Keratinocyte (primary cell): ENCODE measurements at regions not wholly inside any gene's neighbourhood (a gene's known extent, or its start where the extent isn't known, plus 50 kb on each side); places are given as distances from the start of the nearest gene placed in this dataset.

Source experiments
- CTCF ChIP-seq, 3 experiments: IDR thresholded peaks in 1 of 3; conservative IDR thresholded peaks in 1 of 3; optimal IDR thresholded peaks in 1 of 3; 2 replicates in 2 of 3; 3 replicates in 1 of 3; pipeline versions ENCODE3 to v1.5.1; 2011; ENCODE audit warnings: low read length in 3 of 3, mild to moderate bottlenecking in 3 of 3, moderate library complexity in 2 of 3, control low read depth in 1 of 3, inconsistent platforms in 1 of 3; ENCODE audit not compliant: insufficient read depth in 2 of 3; ENCODE audit errors: extremely low read depth in 1 of 3
- EZH2 ChIP-seq: IDR thresholded peaks from one replicate; pipeline ENCODE4 v1.6.1; 2012; ENCODE audit warnings: inconsistent platforms, mild to moderate bottlenecking, low read length, moderate library complexity

DNA sequence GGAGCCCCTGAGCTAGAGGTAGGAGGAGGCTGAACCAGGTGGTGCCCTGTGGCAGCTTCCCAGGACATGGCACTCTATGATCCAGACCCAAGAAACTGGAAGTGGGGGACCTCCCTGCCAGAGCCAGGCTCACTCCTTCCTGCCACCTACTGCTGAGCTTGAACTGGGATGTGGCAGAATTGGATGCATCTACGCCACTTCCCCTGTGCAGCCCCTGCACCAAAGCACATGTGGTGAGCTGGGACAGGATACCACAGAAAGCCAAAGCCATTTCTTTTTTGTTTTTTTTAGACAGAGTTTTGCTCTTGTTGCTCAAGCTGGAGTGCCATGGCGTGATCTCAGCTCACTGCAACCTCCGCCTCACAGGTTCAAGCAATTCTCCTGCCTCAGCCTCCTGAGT is 518.0 kb upstream of the PPP2R3A start:
- TF ChIP-seq CTCF (optimal IDR thresholded peaks at IDR 0.05 in 1 of 3, IDR thresholded peaks at IDR 0.05 in 1 of 3, conservative IDR thresholded peaks at IDR 0.05 in 1 of 3; ENCODE audit: extremely low read depth in 1 of 3, insufficient read depth in 2 of 3, low read length in 3 of 3) (no peak), EZH2 (no peak)
